Vagina (tissue), 2 donors: ENCODE measurements at regions not wholly inside any gene's neighbourhood (a gene's known extent, or its start where the extent isn't known, plus 50 kb on each side); places are given as distances from the start of the nearest gene placed in this dataset.

ENCODE experiments used
- POLR2A ChIP-seq, 2 donors: fragments of 450-650 bp; IDR thresholded peaks; one replicate each; pipeline ENCODE4 v1.6.1; 2017; ENCODE audit warnings: antibody characterized with exemption in 2 of 2, mild to moderate bottlenecking in 2 of 2, moderate library complexity in 2 of 2
- POLR2AphosphoS5 ChIP-seq, 2 donors: sonication (generic); formaldehyde crosslinking; IDR thresholded peaks; one replicate each; pipeline ENCODE4 v1.9.0; 2017; ENCODE audit warnings: antibody characterized with exemption in 2 of 2, mild to moderate bottlenecking in 2 of 2, low read depth in 1 of 2; ENCODE audit not compliant: insufficient read depth in 1 of 2
- TF ChIP-seq, protein P1 (sequence below), 3 experiments: fragments of 450-650 bp in 2 of 3; fragments of 200-600 bp in 1 of 3; sonication (generic) in 1 of 3; IDR thresholded peaks; one replicate each; pipeline ENCODE4 v1.5.1; 2017 to 2019; ENCODE audit warnings: antibody characterized with exemption in 3 of 3, mild to moderate bottlenecking in 2 of 3, moderate library complexity in 2 of 3

DNA sequence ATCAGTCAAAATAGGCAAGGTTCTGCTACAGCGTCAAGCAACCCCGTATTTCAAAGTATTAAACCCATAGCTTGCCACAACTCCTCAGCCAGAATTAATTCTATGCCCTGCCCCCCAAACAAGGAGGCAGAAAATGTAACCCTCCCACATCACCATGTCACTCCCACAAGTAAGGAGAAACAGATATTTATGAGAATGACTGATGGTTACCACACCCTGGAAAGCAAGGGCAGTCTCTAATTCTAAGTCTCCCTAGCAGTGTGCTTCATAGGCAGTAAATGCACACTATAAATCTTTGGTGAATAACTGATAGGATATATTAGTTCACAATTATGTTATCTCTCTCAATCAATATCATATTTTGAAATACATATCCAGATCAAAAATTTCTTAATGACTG, 228.0 kb upstream of the SLC14A2 start:
- TF ChIP-seq, protein P1, sequence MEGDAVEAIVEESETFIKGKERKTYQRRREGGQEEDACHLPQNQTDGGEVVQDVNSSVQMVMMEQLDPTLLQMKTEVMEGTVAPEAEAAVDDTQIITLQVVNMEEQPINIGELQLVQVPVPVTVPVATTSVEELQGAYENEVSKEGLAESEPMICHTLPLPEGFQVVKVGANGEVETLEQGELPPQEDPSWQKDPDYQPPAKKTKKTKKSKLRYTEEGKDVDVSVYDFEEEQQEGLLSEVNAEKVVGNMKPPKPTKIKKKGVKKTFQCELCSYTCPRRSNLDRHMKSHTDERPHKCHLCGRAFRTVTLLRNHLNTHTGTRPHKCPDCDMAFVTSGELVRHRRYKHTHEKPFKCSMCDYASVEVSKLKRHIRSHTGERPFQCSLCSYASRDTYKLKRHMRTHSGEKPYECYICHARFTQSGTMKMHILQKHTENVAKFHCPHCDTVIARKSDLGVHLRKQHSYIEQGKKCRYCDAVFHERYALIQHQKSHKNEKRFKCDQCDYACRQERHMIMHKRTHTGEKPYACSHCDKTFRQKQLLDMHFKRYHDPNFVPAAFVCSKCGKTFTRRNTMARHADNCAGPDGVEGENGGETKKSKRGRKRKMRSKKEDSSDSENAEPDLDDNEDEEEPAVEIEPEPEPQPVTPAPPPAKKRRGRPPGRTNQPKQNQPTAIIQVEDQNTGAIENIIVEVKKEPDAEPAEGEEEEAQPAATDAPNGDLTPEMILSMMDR (IDR thresholded peaks at IDR 0.05) = no peak
- TF ChIP-seq POLR2A (IDR thresholded peaks at IDR 0.05) (no peak), POLR2AphosphoS5 (IDR thresholded peaks at IDR 0.05; ENCODE audit: insufficient read depth in 1 of 2, low read depth in 1 of 2) (no peak)
